Neuronal stem cell (in vitro differentiated cells): ENCODE measurements at regions not wholly inside any gene's neighbourhood (a gene's known extent, or its start where the extent isn't known, plus 50 kb on each side); places are given as distances from the start of the nearest gene placed in this dataset.
"Not testable (repeated sequence)": the region's sequence is repeated elsewhere in the genome, so short reads cannot be mapped to it uniquely, and the experiment has no call there.

Experiments used
- DNase-seq: peaks from one replicate; pipeline ENCODE4 v3.0.0-alpha.2; 2013; ENCODE audit warnings: low spot score
- H2AFZ ChIP-seq: one replicate; pipeline ENCODE4 v1.6.1; 2013; ENCODE audit warnings: mild to moderate bottlenecking, low read length, inconsistent platforms
- H2AK5ac ChIP-seq: 2 replicates; pipeline ENCODE4 v1.6.1; 2013; ENCODE audit warnings: low read depth, mild to moderate bottlenecking, inconsistent platforms, low read length, moderate library complexity, mixed read lengths
- H2BK120ac ChIP-seq: 2 replicates; pipeline ENCODE4 v1.6.1; 2013; ENCODE audit warnings: low read depth, mild to moderate bottlenecking, inconsistent platforms, low read length, moderate library complexity, mixed read lengths
- H2BK12ac ChIP-seq: one replicate; pipeline ENCODE4 v1.6.1; 2013; ENCODE audit warnings: low read length, inconsistent platforms
- H2BK15ac ChIP-seq: 2 replicates; pipeline ENCODE4 v1.6.1; 2013; ENCODE audit warnings: mild to moderate bottlenecking, low read length, inconsistent platforms, mixed read lengths
- H2BK5ac ChIP-seq: one replicate; pipeline ENCODE4 v1.6.1; 2013; ENCODE audit warnings: inconsistent platforms, mild to moderate bottlenecking, low read length, moderate library complexity
- H3K14ac ChIP-seq: one replicate; pipeline ENCODE4 v1.6.1; 2013; ENCODE audit warnings: low read length, inconsistent platforms
- H3K18ac ChIP-seq: 2 replicates; pipeline ENCODE4 v1.6.1; 2013; ENCODE audit warnings: low read length, inconsistent platforms
- H3K23ac ChIP-seq: 2 replicates; pipeline ENCODE4 v1.6.1; 2013; ENCODE audit warnings: low read depth, mild to moderate bottlenecking, mixed read lengths, low read length, inconsistent platforms; ENCODE audit not compliant: poor library complexity
- H3K27ac ChIP-seq: replicated peaks from 3 replicates; pipeline ENCODE4 v1.5.1; 2013; ENCODE audit warnings: low read length, inconsistent platforms
- H3K27me3 ChIP-seq, 3 experiments: 2 replicates each; pipeline ENCODE4 v1.6.1; 2013; ENCODE audit warnings: low read length in 3 of 3, mild to moderate bottlenecking in 2 of 3, inconsistent platforms in 1 of 3, low read depth in 1 of 3, mixed read lengths in 1 of 3, moderate library complexity in 1 of 3; ENCODE audit not compliant: control insufficient read depth in 3 of 3, insufficient read depth in 3 of 3
- H3K36me3 ChIP-seq, 2 donors: replicated peaks in 1 of 2; 2 replicates each; pipeline ENCODE4 v1.6.1; 2013; ENCODE audit warnings: low read length in 2 of 2; ENCODE audit not compliant: control insufficient read depth in 2 of 2, insufficient read depth in 2 of 2
- H3K4ac ChIP-seq: 2 replicates; pipeline ENCODE4 v1.6.1; 2013; ENCODE audit warnings: inconsistent platforms, mild to moderate bottlenecking, low read length, moderate library complexity
- H3K4me1 ChIP-seq, 2 donors: 1 replicate in 1 of 2; 2 replicates in 1 of 2; pipeline ENCODE4 v1.6.1; 2013; ENCODE audit warnings: low read length in 2 of 2, low read depth in 1 of 2; ENCODE audit not compliant: control insufficient read depth in 2 of 2, insufficient read depth in 1 of 2
- H3K4me2 ChIP-seq: one replicate; pipeline ENCODE4 v1.6.1; 2013; ENCODE audit warnings: mild to moderate bottlenecking, low read length, inconsistent platforms; ENCODE audit not compliant: insufficient read depth, poor library complexity, severe bottlenecking
- H3K4me3 ChIP-seq, 2 donors: 2 replicates each; pipeline ENCODE4 v1.5.1; 2013; ENCODE audit warnings: low read length in 2 of 2, mild to moderate bottlenecking in 2 of 2, inconsistent platforms in 1 of 2, moderate library complexity in 1 of 2
- H3K79me1 ChIP-seq: one replicate; pipeline ENCODE4 v1.6.1; 2013; ENCODE audit warnings: low read depth, mild to moderate bottlenecking, inconsistent platforms, low read length, moderate library complexity
- H3K9ac ChIP-seq: one replicate; pipeline ENCODE4 v1.6.1; 2013; ENCODE audit warnings: mild to moderate bottlenecking, low read depth, low read length, inconsistent platforms; ENCODE audit not compliant: poor library complexity
- H3K9me3 ChIP-seq, 2 donors: replicated peaks in 1 of 2; 2 replicates each; pipeline versions ENCODE3 to v1.6.1; 2013; ENCODE audit warnings: low read length in 2 of 2, mild to moderate bottlenecking in 2 of 2, inconsistent platforms in 1 of 2, low read depth in 1 of 2, mixed read lengths in 1 of 2, moderate library complexity in 1 of 2; ENCODE audit not compliant: control insufficient read depth in 2 of 2, insufficient read depth in 1 of 2
- H4K8ac ChIP-seq: one replicate; pipeline ENCODE4 v1.6.1; 2013; ENCODE audit warnings: low read depth, mild to moderate bottlenecking, inconsistent platforms, low read length, moderate library complexity
- H4K91ac ChIP-seq: one replicate; pipeline ENCODE4 v1.6.1; 2013; ENCODE audit warnings: low read length, low read depth, mild to moderate bottlenecking, inconsistent platforms; ENCODE audit not compliant: poor library complexity
- WGBS, 2 donors: extraction: QIAGEN DNeasy Blood & Tissue Kit; methylation state at CpG; one replicate each; pipeline ENCODE4 v1.1.7; 2013; ENCODE audit warnings: missing lambda C conversion rate in 2 of 2, mixed read lengths in 1 of 2; ENCODE audit not compliant: insufficient read length in 2 of 2, insufficient replicate concordance in 1 of 2; ENCODE audit errors: extremely low coverage in 2 of 2; 5-methylcytosine and 5-hydroxymethylcytosine counted together

GRCh38 chr5:42872865-42873264, 61.2 kb upstream of the SELENOP start:
- no peak for DNase-seq
- H2AK5ac ChIP-seq: no peak overlapping the region

GRCh38 chr5:42870882-42871418, 59.3 kb upstream of the SELENOP start:
- no peak overlapping the region for H3K18ac ChIP-seq
- H2AFZ ChIP-seq: no peak overlapping the region
- no peak overlapping the region for H3K9ac ChIP-seq
- H2BK15ac ChIP-seq: no peak overlapping the region
- no peak overlapping the region for H2AK5ac ChIP-seq
- peaks cover 0 to 1% of the 10 kb centered on the region in 2 donors for H3K4me1 ChIP-seq
- H2BK120ac ChIP-seq: no peak overlapping the region
- no peak overlapping the region for H3K23ac ChIP-seq
- no peak overlapping the region for H2BK5ac ChIP-seq
- no peaks in the 10 kb centered on the region for H3K27me3 ChIP-seq
- no peaks in the 10 kb centered on the region for H3K79me1 ChIP-seq
- no peak overlapping the region for H2BK12ac ChIP-seq
- H3K14ac ChIP-seq: no peak overlapping the region
- no peak overlapping the region for H3K4ac ChIP-seq
- H3K4me2 ChIP-seq: no peak overlapping the region
- H3K9me3 ChIP-seq: peaks cover 0 to 2% of the 10 kb centered on the region in 2 donors
- H4K91ac ChIP-seq: no peak overlapping the region
- H3K4me3 ChIP-seq: no peak overlapping the region
- no peak overlapping the region for H4K8ac ChIP-seq
- no peak overlapping the region for H3K27ac ChIP-seq
- WGBS, 2 donors: no CpG with 5 or more reads among the region's 4 CpGs
- no peaks in the 10 kb centered on the region for H3K36me3 ChIP-seq
- no peak for DNase-seq

More at GRCh38 chr5:42872865-42873264, 61.2 kb upstream of the SELENOP start:
- H3K79me1 ChIP-seq: no peaks in the 10 kb centered on the region
- no peak overlapping the region for H2AFZ ChIP-seq
- no peak overlapping the region for H2BK12ac ChIP-seq
- no peak overlapping the region for H2BK120ac ChIP-seq
- H3K14ac ChIP-seq: no peak overlapping the region
- no peaks in the 10 kb centered on the region for H3K27me3 ChIP-seq
- H3K4ac ChIP-seq: no peak overlapping the region
- no peak overlapping the region for H3K4me3 ChIP-seq
- no CpG with 5 or more reads among the region's 3 CpGs for WGBS, 2 donors
- no peaks in the 10 kb centered on the region for H3K36me3 ChIP-seq
- no peak overlapping the region for H3K9ac ChIP-seq
- no peak overlapping the region for H3K27ac ChIP-seq
- H3K23ac ChIP-seq: no peak overlapping the region
- no peak overlapping the region for H4K8ac ChIP-seq
- H2BK5ac ChIP-seq: no peak overlapping the region
- H3K18ac ChIP-seq: no peak overlapping the region
- peaks cover 0 to 2% of the 10 kb centered on the region in 2 donors for H3K9me3 ChIP-seq
- H2BK15ac ChIP-seq: no peak overlapping the region
- peaks cover 0 to 1% of the 10 kb centered on the region in 2 donors for H3K4me1 ChIP-seq
- no peak overlapping the region for H3K4me2 ChIP-seq
- H4K91ac ChIP-seq: no peak overlapping the region

- not testable (repeated sequence) for H3K9me3 ChIP-seq, H3K36me3 ChIP-seq, H2BK5ac ChIP-seq, DNase-seq, H3K4ac ChIP-seq, H3K27ac ChIP-seq, H3K23ac ChIP-seq, H3K4me3 ChIP-seq, H3K27me3 ChIP-seq, H2BK15ac ChIP-seq, H2AK5ac ChIP-seq, H2BK12ac ChIP-seq, H2AFZ ChIP-seq, H2BK120ac ChIP-seq, H3K9ac ChIP-seq, H3K4me1 ChIP-seq, H3K79me1 ChIP-seq, H4K91ac ChIP-seq, H3K18ac ChIP-seq, H3K14ac ChIP-seq, H3K4me2 ChIP-seq, H4K8ac ChIP-seq
- WGBS, 2 donors: no CpG with 5 or more reads among the region's 5 CpGs
These were observed 56.7 kb upstream of the SELENOP start for GRCh38 chr5:42868417-42868816.

DNA sequence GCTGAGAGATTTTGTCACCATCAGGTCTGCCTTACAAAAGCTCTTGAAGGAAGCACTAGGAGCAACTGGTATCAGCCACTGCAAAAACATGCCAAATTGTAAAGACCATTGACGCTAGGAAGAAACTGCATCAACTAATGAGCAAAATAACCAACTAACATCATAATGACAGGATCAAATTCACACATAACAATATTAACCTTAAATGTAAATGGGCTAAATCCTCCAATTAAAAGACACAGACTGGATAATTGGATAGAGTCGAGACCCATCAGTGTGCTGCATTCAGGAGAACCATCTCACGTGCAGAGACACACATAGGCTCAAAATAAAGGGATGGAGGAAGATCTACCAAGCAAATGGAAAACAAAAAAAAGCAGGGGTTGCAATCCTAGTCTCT, 53.1 kb upstream of the SELENOP start:
- H3K36me3 ChIP-seq, H2BK12ac ChIP-seq, H3K27me3 ChIP-seq, H2AFZ ChIP-seq, H3K4ac ChIP-seq, H3K14ac ChIP-seq, H2AK5ac ChIP-seq, H2BK5ac ChIP-seq, H2BK15ac ChIP-seq, H3K18ac ChIP-seq, H3K4me2 ChIP-seq, H4K8ac ChIP-seq, H3K4me3 ChIP-seq, H2BK120ac ChIP-seq, H3K23ac ChIP-seq, H3K27ac ChIP-seq, H3K4me1 ChIP-seq, H3K9ac ChIP-seq, H3K79me1 ChIP-seq, H3K9me3 ChIP-seq, DNase-seq, H4K91ac ChIP-seq: not testable (repeated sequence)
- no CpG with 5 or more reads among the region's 3 CpGs for WGBS, 2 donors
